GOT3 (cell line): ENCODE measurements at regions not wholly inside any gene's neighbourhood (a gene's known extent, or its start where the extent isn't known, plus 50 kb on each side); places are given as distances from the start of the nearest gene placed in this dataset.

Experiments
- DNase-seq: peaks from one replicate; lab custom pipeline; 2025; ENCODE audit warnings: mixed read lengths; lab: John Stamatoyannopoulos, UW

DNA sequence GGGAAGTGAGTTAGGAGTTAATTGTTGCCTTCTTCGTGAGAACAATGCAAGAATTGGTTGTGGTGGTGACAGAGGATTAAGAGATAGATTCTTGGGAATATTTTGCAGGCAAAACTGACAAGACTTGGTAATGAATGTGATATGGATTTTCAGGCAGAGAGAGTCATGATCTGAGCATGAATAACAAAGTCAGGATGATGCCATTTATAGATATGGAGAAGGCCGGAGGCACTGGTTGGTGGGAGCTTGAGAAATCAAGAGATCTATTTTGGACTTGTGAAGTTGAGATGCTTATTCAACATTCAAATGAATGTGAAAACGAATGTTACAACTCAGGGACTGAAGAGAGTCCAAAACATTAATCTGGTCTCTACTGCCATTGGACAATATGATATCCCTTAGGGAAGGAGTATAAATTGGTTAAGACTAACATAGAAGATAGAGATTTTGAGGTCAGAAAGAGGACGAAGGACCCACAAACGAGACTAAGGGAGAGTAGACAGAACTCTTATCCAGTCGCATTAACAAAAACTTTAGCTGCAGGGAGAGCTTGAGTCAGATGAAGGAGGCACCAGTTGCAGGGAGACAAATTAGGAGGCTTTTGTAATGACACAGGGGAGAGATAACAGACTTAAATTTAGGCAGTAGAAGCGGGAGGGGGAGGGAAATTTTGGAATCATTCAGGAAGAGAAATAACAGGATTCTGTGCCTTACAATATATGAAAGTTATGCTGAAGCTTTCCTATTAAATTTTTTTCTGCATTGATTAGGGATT, 1090.6 kb downstream of the GALC start:
- DNase-seq = no peak

DNA sequence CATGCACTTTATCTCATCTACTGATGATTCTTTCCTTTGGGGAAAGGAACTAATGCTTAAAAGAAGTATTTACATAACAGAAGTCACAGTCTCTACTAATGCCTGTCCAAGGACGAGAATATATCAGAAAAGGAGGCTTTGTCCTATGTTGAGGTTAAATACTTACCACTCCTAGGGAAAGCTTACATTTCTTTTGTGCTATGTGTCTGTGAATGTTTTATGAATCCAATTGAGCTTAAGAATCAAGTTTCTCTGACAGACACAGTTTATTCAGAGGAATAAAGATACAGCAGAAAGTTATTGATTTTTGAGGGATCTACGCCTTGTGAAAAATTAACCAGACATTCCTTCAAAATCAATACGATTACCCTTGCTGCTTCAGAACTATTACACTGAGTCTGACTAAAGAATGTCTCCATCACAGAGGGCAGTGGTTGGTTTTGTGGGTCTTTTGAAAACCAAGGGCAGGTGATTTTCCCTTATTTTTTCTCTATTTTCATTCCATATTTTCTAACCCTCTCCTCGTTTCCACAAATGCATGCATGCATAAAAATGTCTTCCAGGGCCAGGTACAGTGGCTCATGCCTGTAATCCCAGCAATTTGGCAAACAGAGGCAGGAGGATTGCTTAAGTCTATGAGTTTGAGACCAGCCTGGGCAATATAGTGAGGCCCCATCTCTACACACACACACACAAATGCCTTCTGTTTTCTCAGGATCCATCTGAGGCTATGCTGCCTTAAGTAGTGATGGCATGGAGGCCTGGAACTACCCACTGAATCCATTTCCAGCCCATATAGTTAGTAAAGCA, 1095.1 kb downstream of the GALC start:
- DNase-seq = no peak

GRCh38 chr14:86897224-86897623, 1095.8 kb downstream of the GALC start:
- no peak for DNase-seq

GRCh38 chr14:86896701-86897100, 1096.3 kb downstream of the GALC start:
- no peak for DNase-seq

GRCh38 chr14:86892152-86892956, 1100.6 kb downstream of the GALC start:
- no peak for DNase-seq

GRCh38 chr14:86885280-86885679, 1107.7 kb downstream of the GALC start:
- no peak for DNase-seq

- DNase-seq = no peak
Measured at GRCh38 chr14:86884498-86884897, 1108.5 kb downstream of the GALC start.

DNA sequence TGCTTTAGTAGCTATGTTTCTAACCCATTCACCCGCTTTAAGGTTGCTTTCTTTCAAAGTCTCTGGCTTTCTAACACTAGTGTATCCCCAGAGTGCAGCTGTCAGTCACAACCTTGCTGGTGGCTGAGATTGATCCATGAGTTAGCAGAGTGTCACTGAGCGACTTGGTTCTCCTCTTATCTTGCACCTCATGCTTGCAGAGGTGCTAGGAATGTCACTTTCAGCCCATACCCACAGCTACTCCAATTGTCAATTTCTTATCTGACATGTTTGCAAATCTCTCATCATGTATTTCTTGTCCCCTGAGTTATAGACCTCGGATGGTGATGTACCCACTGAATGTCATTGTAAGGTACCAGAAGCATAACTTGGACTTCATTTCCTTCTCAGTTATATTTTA, 1110.2 kb downstream of the GALC start:
- DNase-seq = no peak

GRCh38 chr14:86865934-86866333, 1127.0 kb downstream of the GALC start:
- no peak for DNase-seq

- DNase-seq = no peak
Measured at GRCh38 chr14:86858591-86858990, 1134.4 kb downstream of the GALC start.

- DNase-seq = no peak
Measured at GRCh38 chr14:86858031-86858430, 1135.0 kb downstream of the GALC start.

- DNase-seq = no peak
Measured at GRCh38 chr14:86852530-86852929, 1140.5 kb downstream of the GALC start.

GRCh38 chr14:86847140-86847539, 1145.8 kb downstream of the GALC start:
- DNase-seq = no peak

DNA sequence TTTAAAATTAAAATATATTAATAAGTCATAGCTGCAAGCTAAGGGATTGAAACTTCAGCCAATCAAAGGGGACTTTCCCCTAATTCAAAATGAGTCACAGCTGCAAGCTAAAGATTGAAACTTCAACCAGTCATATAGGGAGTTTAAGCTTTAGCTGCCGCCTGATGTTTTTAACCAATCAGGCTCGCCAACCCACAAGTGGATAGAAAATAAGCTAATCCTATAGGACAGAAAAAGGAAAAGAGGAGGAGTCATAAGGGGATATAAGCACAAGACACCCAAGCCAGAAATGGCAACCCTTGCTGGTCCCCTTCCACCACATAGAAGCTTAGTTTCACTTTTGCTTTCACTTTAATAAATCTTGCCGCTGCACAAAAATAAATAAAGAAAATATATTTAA, 1154.6 kb downstream of the GALC start:
- DNase-seq = no peak

DNA sequence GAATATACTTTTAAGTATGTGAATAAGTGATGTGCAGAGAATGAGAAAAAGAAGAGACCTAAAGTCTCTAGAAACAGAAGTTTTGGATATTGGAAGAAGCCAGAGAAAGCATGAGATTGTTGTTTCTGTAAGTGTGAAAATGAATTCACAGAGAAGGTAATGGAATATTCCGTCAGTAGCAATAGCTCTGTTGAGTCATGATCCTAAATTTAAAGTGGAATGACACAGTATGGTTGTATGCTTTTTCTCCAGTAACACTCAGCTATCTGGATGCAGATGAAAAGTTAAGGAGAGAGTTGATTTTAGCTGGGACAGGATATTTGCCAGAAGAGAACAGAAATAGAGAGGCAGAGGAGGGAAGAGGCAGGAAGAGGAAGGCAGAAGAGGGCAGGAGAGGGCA, 1166.3 kb downstream of the GALC start:
- DNase-seq = no peak

GRCh38 chr14:86824167-86824566, 1168.8 kb downstream of the GALC start:
- DNase-seq = no peak

GRCh38 chr14:86823581-86823980, 1169.4 kb downstream of the GALC start:
- DNase-seq = no peak

- DNase-seq = no peak
Measured at GRCh38 chr14:86815341-86815740, 1177.6 kb downstream of the GALC start.

DNA sequence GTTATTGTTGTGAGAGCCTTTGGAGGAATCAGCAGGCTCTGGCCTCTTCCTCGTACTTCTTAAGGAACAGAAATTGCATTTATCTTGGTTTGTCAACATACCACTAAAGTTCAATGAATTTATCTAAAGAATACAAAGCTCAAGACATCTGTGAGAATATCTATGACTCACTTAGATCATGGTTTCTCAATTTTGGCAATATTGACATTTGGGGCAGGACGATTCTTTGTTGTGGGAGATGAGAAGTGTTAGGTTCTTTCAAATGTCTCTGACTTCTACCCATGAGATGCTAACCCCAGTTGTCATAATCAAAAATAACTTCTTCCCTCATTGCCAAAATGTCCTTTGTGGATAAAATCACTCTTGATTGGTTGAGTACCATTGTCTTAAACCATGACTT, 1190.3 kb downstream of the GALC start:
- DNase-seq = no peak

- no peak for DNase-seq
Measured at GRCh38 chr14:86799244-86799647, 1193.7 kb downstream of the GALC start.

GRCh38 chr14:86798330-86798729, 1194.7 kb downstream of the GALC start:
- DNase-seq = no peak

DNA sequence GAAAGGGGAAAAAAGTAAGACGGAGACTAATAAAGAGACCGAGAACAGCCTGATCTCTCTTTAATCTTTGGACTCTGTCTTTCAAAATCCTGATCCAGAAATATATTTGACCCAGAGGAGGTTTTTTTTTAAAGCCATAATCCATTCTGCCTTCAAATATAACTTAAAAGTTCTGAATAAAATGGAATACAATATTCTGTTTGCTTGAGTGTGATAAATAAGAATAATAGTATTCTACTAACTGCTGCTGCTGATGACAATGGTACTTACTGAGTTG, 1196.0 kb downstream of the GALC start:
- DNase-seq = no peak
